Natural killer cell (primary cell): ENCODE measurements at regions not wholly inside any gene's neighbourhood (a gene's known extent, or its start where the extent isn't known, plus 50 kb on each side); places are given as distances from the start of the nearest gene placed in this dataset.

ENCODE experiments used
- ATAC-seq, 3 donors: fragments of 150-1000 bp in 2 of 3; fragments of 200-7000 bp in 1 of 3; cut with Tn5 transposase; 1 replicate in 1 of 3; 2 replicates in 2 of 3; pipeline ENCODE4 v1.10.0; 2021; ENCODE audit warnings: mild to moderate bottlenecking in 2 of 3, moderate library complexity in 2 of 3
- DNase-seq, 2 donors: peaks; one replicate each; pipeline versions ENCODE4 v3.0.0 to v3.0.0-alpha.2; 2013 to 2021; ENCODE audit warnings: mixed read lengths in 1 of 2
- H3K27ac ChIP-seq: one replicate; pipeline ENCODE4 v1.5.1; 2013; ENCODE audit warnings: mild to moderate bottlenecking, low read length
- H3K27me3 ChIP-seq: one replicate; pipeline ENCODE4 v1.6.1; 2013; ENCODE audit warnings: low read length; ENCODE audit not compliant: control insufficient read depth, insufficient read depth
- H3K36me3 ChIP-seq: one replicate; pipeline ENCODE4 v1.6.1; 2013; ENCODE audit warnings: low read length; ENCODE audit not compliant: control insufficient read depth, insufficient read depth
- H3K4me1 ChIP-seq: one replicate; pipeline ENCODE4 v1.6.1; 2013; ENCODE audit warnings: low read length; ENCODE audit not compliant: control insufficient read depth, insufficient read depth
- H3K4me3 ChIP-seq: one replicate; pipeline ENCODE4 v1.5.1; 2013; ENCODE audit warnings: low read length
- H3K9me3 ChIP-seq: one replicate; pipeline ENCODE4 v1.6.1; 2013; ENCODE audit warnings: low read length; ENCODE audit not compliant: control insufficient read depth, insufficient read depth
- H3K27ac Mint-ChIP-seq, 2 donors: one replicate each; pipeline ENCODE4 v1.8.0; 2022; ENCODE audit warnings: mild to moderate bottlenecking in 2 of 2, mixed read lengths in 2 of 2, moderate library complexity in 1 of 2
- H3K27me3 Mint-ChIP-seq, 2 donors: one replicate each; pipeline ENCODE4 v1.8.0; 2022; ENCODE audit warnings: low read depth in 2 of 2, mixed read lengths in 2 of 2
- H3K36me3 Mint-ChIP-seq: one replicate; pipeline ENCODE4 v1.8.0; 2022; ENCODE audit warnings: mixed read lengths
- H3K4me1 Mint-ChIP-seq, 2 donors: one replicate each; pipeline ENCODE4 v1.8.0; 2022; ENCODE audit warnings: mixed read lengths in 2 of 2
- H3K4me3 Mint-ChIP-seq: one replicate; pipeline ENCODE4 v1.8.0; 2022; ENCODE audit warnings: mild to moderate bottlenecking, moderate library complexity, mixed read lengths
- H3K9me3 Mint-ChIP-seq, 2 donors: one replicate each; pipeline ENCODE4 v1.8.0; 2022; ENCODE audit warnings: mixed read lengths in 2 of 2
- CTCF ChIP-seq: fragments of 200-600 bp; IDR thresholded peaks from one replicate; pipeline ENCODE4 v1.8.0; 2022; ENCODE audit warnings: antibody characterized with exemption
- WGBS: methylation state at CpG from one replicate; pipeline ENCODE4 v1.1.7; 2013; ENCODE audit warnings: missing lambda C conversion rate; ENCODE audit not compliant: insufficient coverage; 5-methylcytosine and 5-hydroxymethylcytosine counted together
- intact Hi-C: fragments of 100-400 bp; cut with micrococcal nuclease; formaldehyde crosslinking; loops from one replicate; pipeline ENCODE4 v1.14.2; 2022

- no peak overlapping the region for H3K4me3 ChIP-seq
- no peak overlapping the region for H3K27ac ChIP-seq
- Mint-ChIP-seq H3K4me3 (no peak overlapping the region), H3K27ac (peak overlapping the region; percentile 17 to 78), H3K36me3 (no peaks in the 10 kb centered on the region), H3K4me1 (peaks cover 52 to 78% of the 10 kb centered on the region in 2 donors), H3K27me3 (peaks cover 29 to 33% of the 10 kb centered on the region in 2 donors), H3K9me3 (no peaks in the 10 kb centered on the region)
- ATAC-seq (no peak), DNase-seq (no peak)
- TF ChIP-seq CTCF, result no peak
- H3K27me3 ChIP-seq, result no peaks in the 10 kb centered on the region
- 75% methylated on average over 4 of the region's 5 CpGs for WGBS
- intact Hi-C loops, result no loop called here
- H3K4me1 ChIP-seq, result peaks cover 48% of the 10 kb centered on the region
- no peaks in the 10 kb centered on the region for H3K9me3 ChIP-seq
- H3K36me3 ChIP-seq, result no peaks in the 10 kb centered on the region
Observed at GRCh38 chr11:45092404-45092785, 54.0 kb upstream of the PRDM11 start.

GRCh38 chr11:45092901-45093760 is 53.3 kb upstream of the PRDM11 start:
- peak; percentile 64 to 67 for DNase-seq
- peaks cover 51 to 75% of the 10 kb centered on the region in 2 donors for H3K4me1 Mint-ChIP-seq
- ATAC-seq, result peak; percentile 77 to 96 (median 83)
- Histone ChIP-seq H3K27me3 (peaks cover 4% of the 10 kb centered on the region), H3K27ac (peak overlapping the region; percentile 27), H3K9me3 (no peaks in the 10 kb centered on the region), H3K4me1 (peaks cover 50% of the 10 kb centered on the region), H3K4me3 (no peak overlapping the region), H3K36me3 (no peaks in the 10 kb centered on the region)
- peak overlapping the region; percentile 63 for H3K4me3 Mint-ChIP-seq
- H3K9me3 Mint-ChIP-seq, result no peaks in the 10 kb centered on the region
- peak overlapping the region; percentile 17 to 78 for H3K27ac Mint-ChIP-seq
- 39% methylated on average over 11 of the region's 15 CpGs for WGBS
- peaks cover 28 to 32% of the 10 kb centered on the region in 2 donors for H3K27me3 Mint-ChIP-seq
- TF ChIP-seq CTCF, result no peak
- intact Hi-C loops, result loop anchor here (1.0 kb wide), 1 partner anchor 231 kb away; no protein-coding TSS in a partner anchor
- no peaks in the 10 kb centered on the region for H3K36me3 Mint-ChIP-seq

GRCh38 chr11:45093761-45094455 is 52.5 kb upstream of the PRDM11 start:
- H3K9me3 ChIP-seq, result no peaks in the 10 kb centered on the region
- peaks cover 4% of the 10 kb centered on the region for H3K27me3 ChIP-seq
- peaks cover 35 to 40% of the 10 kb centered on the region in 2 donors for H3K27me3 Mint-ChIP-seq
- peak overlapping the region; percentile 63 for H3K4me3 Mint-ChIP-seq
- no peaks in the 10 kb centered on the region for H3K36me3 ChIP-seq
- no peak overlapping the region for H3K4me3 ChIP-seq
- ATAC-seq (peak; percentile 2 to 11 (median 2)), DNase-seq (no peak)
- H3K27ac Mint-ChIP-seq, result peak overlapping the region; percentile 17 to 78
- 66% methylated on average over 8 of the region's 8 CpGs for WGBS
- peaks cover 51% of the 10 kb centered on the region for H3K4me1 ChIP-seq
- no peaks in the 10 kb centered on the region for H3K36me3 Mint-ChIP-seq
- H3K9me3 Mint-ChIP-seq, result no peaks in the 10 kb centered on the region
- intact Hi-C loops, result loop anchor here (1.0 kb wide), 1 partner anchor 232 kb away; no protein-coding TSS in a partner anchor
- H3K4me1 Mint-ChIP-seq, result peaks cover 55 to 78% of the 10 kb centered on the region in 2 donors
- TF ChIP-seq CTCF, result no peak
- peak overlapping the region; percentile 27 for H3K27ac ChIP-seq
